ENCODE measurements at regions not wholly inside any gene's neighbourhood (a gene's known extent, or its start where the extent isn't known, plus 50 kb on each side); places are given as distances from the start of the nearest gene placed in this dataset.
"Not testable (repeated sequence)": the region's sequence is repeated elsewhere in the genome, so short reads cannot be mapped to it uniquely, and the experiment has no call there.

GRCh38 chr2:107570876-107571275 lies 255.8 kb upstream of the RGPD4 start:
- Histone ChIP-seq H3K27ac (no peak overlapping the region), H3K4me1 (replicated peaks) (no peaks in the 10 kb centered on the region), H3K27me3 (replicated peaks; ENCODE audit: insufficient read depth) (no peaks in the 10 kb centered on the region), H3K36me3 (no peaks in the 10 kb centered on the region), H3K4me3 (no peak overlapping the region), H3K9me3 (no peaks in the 10 kb centered on the region)
- TF ChIP-seq POLR2AphosphoS5 (IDR thresholded peaks at IDR 0.05) (no peak), POLR2A (IDR thresholded peaks at IDR 0.05) (no peak), CTCF (IDR thresholded peaks at IDR 0.05) (no peak)
- intact Hi-C loops (cut with DNase I) = no loop called here
- no peak for DNase-seq (ENCODE audit: low spot score)
- WGBS = 87% methylated on average over 1 of the region's 1 CpG

- H3K27me3 ChIP-seq (replicated peaks; ENCODE audit: insufficient read depth); H3K36me3 ChIP-seq; DNase-seq (ENCODE audit: low spot score); H3K27ac ChIP-seq; intact Hi-C loops (cut with DNase I); H3K4me3 ChIP-seq; H3K4me1 ChIP-seq (replicated peaks); H3K9me3 ChIP-seq: not testable (repeated sequence)
- whole genome bisulfite sequencing = 67% methylated on average over 12 of the region's 13 CpGs
Observed at GRCh38 chr2:107572890-107573289, 253.8 kb upstream of the RGPD4 start.

- H3K9me3 ChIP-seq = no peaks in the 10 kb centered on the region
- no peaks in the 10 kb centered on the region for H3K27me3 ChIP-seq (replicated peaks; ENCODE audit: insufficient read depth)
- no peak overlapping the region for H3K27ac ChIP-seq
- no peak for DNase-seq (ENCODE audit: low spot score)
- no peak overlapping the region for H3K4me3 ChIP-seq
- H3K4me1 ChIP-seq (replicated peaks) = no peaks in the 10 kb centered on the region
- H3K36me3 ChIP-seq = no peaks in the 10 kb centered on the region
- no peak for TF ChIP-seq CTCF (IDR thresholded peaks at IDR 0.05)
- no peak for TF ChIP-seq POLR2AphosphoS5 (IDR thresholded peaks at IDR 0.05)
- no peak for TF ChIP-seq POLR2A (IDR thresholded peaks at IDR 0.05)
- 87% methylated on average over 5 of the region's 5 CpGs for WGBS
- intact Hi-C loops (cut with DNase I) = no loop called here
Observed at GRCh38 chr2:107576991-107577390, 249.7 kb upstream of the RGPD4 start.

- Histone ChIP-seq H3K36me3 (no peaks in the 10 kb centered on the region), H3K9me3 (no peaks in the 10 kb centered on the region), H3K27ac (no peak overlapping the region), H3K4me3 (no peak overlapping the region), H3K4me1 (replicated peaks) (no peaks in the 10 kb centered on the region), H3K27me3 (replicated peaks; ENCODE audit: insufficient read depth) (no peaks in the 10 kb centered on the region)
- no peak for DNase-seq (ENCODE audit: low spot score)
- intact Hi-C loops (cut with DNase I) = no loop called here
- TF ChIP-seq CTCF (IDR thresholded peaks at IDR 0.05) = no peak
- TF ChIP-seq POLR2AphosphoS5 (IDR thresholded peaks at IDR 0.05) = no peak
- TF ChIP-seq POLR2A (IDR thresholded peaks at IDR 0.05) = no peak
Observed at GRCh38 chr2:107582487-107582886, 244.2 kb upstream of the RGPD4 start.

- intact Hi-C loops (cut with DNase I) = no loop called here
- no peaks in the 10 kb centered on the region for H3K9me3 ChIP-seq
- no peaks in the 10 kb centered on the region for H3K36me3 ChIP-seq
- TF ChIP-seq POLR2AphosphoS5 (IDR thresholded peaks at IDR 0.05) (no peak), CTCF (IDR thresholded peaks at IDR 0.05) (no peak), POLR2A (IDR thresholded peaks at IDR 0.05) (no peak)
- H3K27me3 ChIP-seq (replicated peaks; ENCODE audit: insufficient read depth) = no peaks in the 10 kb centered on the region
- no peak overlapping the region for H3K27ac ChIP-seq
- H3K4me1 ChIP-seq (replicated peaks) = no peaks in the 10 kb centered on the region
- 93% methylated on average over 1 of the region's 1 CpG for WGBS
- H3K4me3 ChIP-seq = no peak overlapping the region
- DNase-seq (ENCODE audit: low spot score) = no peak
Observed at GRCh38 chr2:107584577-107584976, 242.1 kb upstream of the RGPD4 start.
